Progenitor cell of endocrine pancreas (in vitro differentiated cells): ENCODE measurements at regions not wholly inside any gene's neighbourhood (a gene's known extent, or its start where the extent isn't known, plus 50 kb on each side); places are given as distances from the start of the nearest gene placed in this dataset.
A peak's percentile ranks its signal among the peaks of the same experiment; 100 is the strongest.

ENCODE experiments used
- DNase-seq: peaks from one replicate; pipeline ENCODE4 v3.0.0; 2021; ENCODE audit warnings: low spot score; ENCODE audit not compliant: unreplicated experiment
- H3K27ac Mint-ChIP-seq: 2 replicates; pipeline ENCODE4 v1.8.0; 2021; ENCODE audit warnings: mild to moderate bottlenecking, moderate library complexity, mixed read lengths
- H3K27me3 Mint-ChIP-seq: 2 replicates; pipeline ENCODE4 v1.8.0; 2021; ENCODE audit warnings: mixed read lengths
- H3K36me3 Mint-ChIP-seq: 2 replicates; pipeline ENCODE4 v1.8.0; 2022; ENCODE audit warnings: mixed read lengths; ENCODE audit not compliant: insufficient read depth
- H3K4me1 Mint-ChIP-seq: 2 replicates; pipeline ENCODE4 v1.8.0; 2021; ENCODE audit warnings: low read depth, mixed read lengths
- H3K4me3 Mint-ChIP-seq: 2 replicates; pipeline ENCODE4 v1.8.0; 2021; ENCODE audit warnings: low read depth, mild to moderate bottlenecking, moderate library complexity, mixed read lengths
- H3K9me3 Mint-ChIP-seq: 2 replicates; pipeline ENCODE4 v1.8.0; 2021; ENCODE audit warnings: low read depth, mixed read lengths
- TF ChIP-seq, protein P1 (sequence below): fragments of 200-600 bp; sonication (generic); IDR thresholded peaks from one replicate; pipeline ENCODE4 v1.5.0; 2021; ENCODE audit warnings: antibody characterized with exemption, mild to moderate bottlenecking; ENCODE audit not compliant: unreplicated experiment

DNA sequence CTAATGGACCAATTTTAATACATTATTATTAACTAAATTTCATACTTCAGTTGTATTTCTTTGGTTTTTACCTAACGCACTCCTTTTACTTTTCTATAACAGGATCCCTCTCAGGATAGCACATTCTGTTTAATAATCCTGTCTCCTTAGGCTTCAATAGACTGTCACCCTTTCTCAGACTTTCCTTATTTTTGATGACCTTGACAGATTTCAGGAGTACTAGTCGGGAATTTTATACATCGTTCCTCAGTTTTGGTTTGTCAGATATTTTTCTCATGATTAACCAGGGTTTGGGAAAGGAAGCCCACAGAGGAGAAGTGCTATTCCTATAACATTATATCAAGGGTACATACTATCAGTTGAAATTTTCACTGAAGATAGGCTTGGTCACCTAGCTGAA, 768.0 kb upstream of the GJE1 start:
- TF ChIP-seq, protein P1, sequence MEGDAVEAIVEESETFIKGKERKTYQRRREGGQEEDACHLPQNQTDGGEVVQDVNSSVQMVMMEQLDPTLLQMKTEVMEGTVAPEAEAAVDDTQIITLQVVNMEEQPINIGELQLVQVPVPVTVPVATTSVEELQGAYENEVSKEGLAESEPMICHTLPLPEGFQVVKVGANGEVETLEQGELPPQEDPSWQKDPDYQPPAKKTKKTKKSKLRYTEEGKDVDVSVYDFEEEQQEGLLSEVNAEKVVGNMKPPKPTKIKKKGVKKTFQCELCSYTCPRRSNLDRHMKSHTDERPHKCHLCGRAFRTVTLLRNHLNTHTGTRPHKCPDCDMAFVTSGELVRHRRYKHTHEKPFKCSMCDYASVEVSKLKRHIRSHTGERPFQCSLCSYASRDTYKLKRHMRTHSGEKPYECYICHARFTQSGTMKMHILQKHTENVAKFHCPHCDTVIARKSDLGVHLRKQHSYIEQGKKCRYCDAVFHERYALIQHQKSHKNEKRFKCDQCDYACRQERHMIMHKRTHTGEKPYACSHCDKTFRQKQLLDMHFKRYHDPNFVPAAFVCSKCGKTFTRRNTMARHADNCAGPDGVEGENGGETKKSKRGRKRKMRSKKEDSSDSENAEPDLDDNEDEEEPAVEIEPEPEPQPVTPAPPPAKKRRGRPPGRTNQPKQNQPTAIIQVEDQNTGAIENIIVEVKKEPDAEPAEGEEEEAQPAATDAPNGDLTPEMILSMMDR: no peak
- Mint-ChIP-seq H3K36me3 (no peaks in the 10 kb centered on the region), H3K4me1 (no peaks in the 10 kb centered on the region), H3K27ac (no peak overlapping the region), H3K4me3 (no peak overlapping the region), H3K27me3 (no peaks in the 10 kb centered on the region), H3K9me3 (peaks cover 4% of the 10 kb centered on the region)
- no peak for DNase-seq

DNA sequence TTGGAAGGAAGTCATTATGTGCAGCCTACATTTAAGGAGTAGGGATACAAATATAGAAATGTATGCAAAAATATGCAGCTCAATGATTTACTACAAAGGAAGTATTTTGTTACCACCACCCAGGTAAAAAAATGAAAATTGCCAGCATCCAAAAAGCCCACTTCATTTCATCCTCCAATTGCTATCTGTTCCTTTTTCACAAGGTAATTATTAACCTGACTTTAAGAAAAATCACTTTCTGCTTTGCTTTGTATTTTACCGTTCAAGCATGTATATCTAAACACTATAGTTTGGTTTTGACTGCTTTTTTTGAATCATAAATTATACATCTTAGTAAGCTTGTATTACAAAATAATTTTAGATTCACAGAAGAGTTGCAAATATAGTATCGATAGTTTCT, 768.5 kb upstream of the GJE1 start:
- H3K4me1 Mint-ChIP-seq: no peaks in the 10 kb centered on the region
- no peaks in the 10 kb centered on the region for H3K36me3 Mint-ChIP-seq
- H3K27ac Mint-ChIP-seq: no peak overlapping the region
- no peak for DNase-seq
- H3K9me3 Mint-ChIP-seq: peaks cover 4% of the 10 kb centered on the region
- TF ChIP-seq, protein P1: no peak
- H3K4me3 Mint-ChIP-seq: no peak overlapping the region
- no peaks in the 10 kb centered on the region for H3K27me3 Mint-ChIP-seq

DNA sequence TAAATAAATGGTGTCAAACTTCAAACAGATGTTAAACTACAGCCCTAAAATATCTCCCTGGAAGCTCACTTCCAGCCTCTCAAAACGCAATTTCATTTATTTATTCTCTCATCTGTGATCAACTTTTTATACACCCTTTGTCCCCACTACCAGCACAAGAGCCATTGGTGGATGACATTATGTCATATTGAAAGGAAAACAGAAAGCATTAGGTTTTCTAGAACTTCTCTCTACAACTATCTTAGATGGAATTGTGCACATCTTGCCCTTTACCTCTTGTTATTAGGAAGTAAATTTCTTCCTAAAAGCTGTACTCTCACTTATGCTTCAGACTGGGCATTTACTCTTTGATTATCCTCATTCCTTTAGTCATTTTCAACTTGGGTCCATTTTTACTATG, 771.2 kb upstream of the GJE1 start:
- peaks cover 20% of the 10 kb centered on the region for H3K9me3 Mint-ChIP-seq
- no peak overlapping the region for H3K27ac Mint-ChIP-seq
- TF ChIP-seq, protein P1: no peak
- no peaks in the 10 kb centered on the region for H3K27me3 Mint-ChIP-seq
- no peaks in the 10 kb centered on the region for H3K4me1 Mint-ChIP-seq
- H3K4me3 Mint-ChIP-seq: no peak overlapping the region
- DNase-seq: no peak
- H3K36me3 Mint-ChIP-seq: no peaks in the 10 kb centered on the region

DNA sequence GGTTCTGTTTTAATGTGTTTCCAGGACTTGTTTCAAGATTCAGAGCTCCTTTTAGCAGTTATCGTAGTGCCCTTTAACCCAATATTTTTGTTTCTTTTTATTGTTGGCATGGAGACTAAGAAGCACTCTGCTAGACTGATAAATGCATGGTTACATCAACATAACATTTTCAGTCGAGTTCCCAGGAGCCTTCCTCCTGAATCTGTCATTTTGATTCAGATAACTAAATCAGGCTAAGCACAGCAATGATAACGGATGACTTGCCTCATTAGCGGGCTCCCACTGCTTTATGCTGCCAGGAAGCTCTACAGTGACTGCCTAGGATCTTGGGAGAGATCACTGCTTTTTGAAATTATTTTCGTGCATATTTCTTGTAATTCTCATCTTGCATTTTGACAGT, 772.8 kb upstream of the GJE1 start:
- no peak overlapping the region for H3K27ac Mint-ChIP-seq
- H3K36me3 Mint-ChIP-seq: no peaks in the 10 kb centered on the region
- H3K4me1 Mint-ChIP-seq: no peaks in the 10 kb centered on the region
- TF ChIP-seq, protein P1: no peak
- H3K4me3 Mint-ChIP-seq: no peak overlapping the region
- no peak for DNase-seq
- no peaks in the 10 kb centered on the region for H3K27me3 Mint-ChIP-seq
- H3K9me3 Mint-ChIP-seq: peaks cover 20% of the 10 kb centered on the region

DNA sequence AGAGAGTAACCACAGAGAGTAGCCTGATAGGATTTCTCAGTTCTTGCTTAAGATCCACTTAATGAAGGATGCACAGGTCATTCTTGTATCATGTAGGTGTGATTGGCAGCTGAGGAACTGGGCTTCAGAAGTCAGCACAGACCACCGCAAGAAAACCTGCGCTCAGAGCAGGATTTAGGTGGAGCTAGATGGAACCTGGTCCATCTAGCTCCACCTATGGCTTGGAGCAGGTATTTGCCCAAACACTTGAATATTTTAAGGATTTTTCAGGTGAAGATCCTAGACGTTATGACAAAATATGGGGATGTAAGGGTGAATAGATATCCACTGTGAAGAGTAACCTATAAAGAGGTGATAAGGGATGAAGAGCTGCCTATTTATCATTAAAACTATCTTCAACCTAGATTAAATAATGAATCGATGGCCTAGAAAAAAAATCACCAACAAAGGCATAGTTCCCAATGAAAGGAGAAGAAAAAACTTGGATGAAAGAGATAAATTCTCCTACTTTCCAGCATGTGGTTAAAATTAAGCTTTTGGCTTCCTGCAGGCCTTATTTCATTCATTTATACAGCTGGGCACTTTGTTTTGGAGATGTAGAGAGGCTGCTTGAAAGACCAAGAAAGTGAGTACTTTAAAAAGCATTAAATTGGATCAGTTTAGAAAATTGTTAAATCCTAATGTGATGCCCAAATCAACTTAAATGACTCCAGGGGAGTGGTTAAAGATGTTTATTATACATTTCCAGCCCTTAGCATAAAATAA, 778.4 kb upstream of the GJE1 start:
- Mint-ChIP-seq H3K4me3 (no peak overlapping the region), H3K9me3 (peaks cover 23% of the 10 kb centered on the region), H3K27ac (no peak overlapping the region), H3K27me3 (no peaks in the 10 kb centered on the region), H3K4me1 (no peaks in the 10 kb centered on the region), H3K36me3 (no peaks in the 10 kb centered on the region)
- DNase-seq: no peak
- TF ChIP-seq, protein P1: peak; percentile 11
